Endometrium (tissue), 2 donors: ENCODE measurements at regions not wholly inside any gene's neighbourhood (a gene's known extent, or its start where the extent isn't known, plus 50 kb on each side); places are given as distances from the start of the nearest gene placed in this dataset.
A peak's percentile ranks its signal among the peaks of the same experiment; 100 is the strongest.
"Not testable (repeated sequence)": the region's sequence is repeated elsewhere in the genome, so short reads cannot be mapped to it uniquely, and the experiment has no call there.

ENCODE experiments used
- FAIRE-seq: peaks from 2 replicates; lab custom pipeline; 2012; peaks lifted over from hg19 to GRCh38; lab: Jason Lieb, UNC
- donor health status: control.
- donor health status: control.

DNA sequence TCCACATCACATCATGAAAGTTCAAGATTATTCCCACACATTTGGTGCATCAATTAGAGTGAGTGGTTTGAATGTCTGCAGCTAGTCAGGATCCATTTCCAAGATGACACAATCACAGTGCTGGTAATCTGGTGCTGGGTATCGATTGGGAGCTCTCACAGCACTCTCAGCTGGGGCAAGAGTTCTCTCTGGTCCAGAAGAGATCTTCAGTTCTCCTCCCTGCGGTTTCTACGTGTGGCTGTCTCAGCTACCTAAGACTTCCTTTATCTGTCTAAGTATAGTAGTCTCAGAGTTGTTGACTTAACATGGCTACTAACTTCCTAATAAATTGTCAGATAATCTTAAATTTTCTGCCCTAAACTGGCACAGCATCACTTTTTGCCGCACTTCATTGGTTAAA, 358.0 kb upstream of the BRINP3 start:
- no peak for FAIRE-seq

DNA sequence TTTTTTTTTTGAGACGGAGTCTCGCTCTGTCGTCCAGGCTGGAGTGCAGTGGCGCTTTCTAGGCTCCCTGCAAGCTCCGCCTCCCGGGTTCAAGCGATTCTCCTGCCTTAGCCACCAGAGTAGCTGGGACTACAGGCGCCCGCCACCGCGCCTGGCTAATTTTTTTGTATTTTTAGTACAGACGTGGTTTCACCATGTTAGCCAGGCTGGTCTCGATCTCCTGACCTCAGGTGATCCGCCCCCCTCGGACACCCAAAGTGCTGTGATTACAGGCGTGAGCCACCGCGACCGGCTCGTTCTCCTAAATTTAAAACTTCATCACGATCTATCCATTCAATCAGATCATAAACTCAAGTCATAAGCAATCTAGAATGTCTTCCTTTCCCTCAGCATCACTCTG, 359.5 kb upstream of the BRINP3 start:
- FAIRE-seq, result not testable (repeated sequence)

DNA sequence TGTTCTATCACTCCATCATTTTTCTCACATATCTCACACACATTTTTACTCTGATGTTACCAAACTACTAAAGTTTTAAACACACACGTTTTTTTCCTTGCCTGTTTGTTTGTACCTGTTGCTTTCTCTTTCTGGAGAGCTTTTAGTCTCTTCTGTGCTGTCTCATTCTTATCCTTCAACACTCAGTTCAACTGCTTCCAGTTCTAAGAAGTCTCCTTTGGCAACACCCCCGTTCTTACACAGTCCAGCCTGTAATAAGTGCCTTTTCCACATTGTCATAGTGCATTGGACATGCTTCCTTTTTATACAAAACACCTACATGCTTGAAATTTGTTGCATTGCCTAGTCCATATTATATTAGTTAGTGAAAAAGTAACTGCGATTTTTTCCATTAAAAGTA, 360.2 kb upstream of the BRINP3 start:
- FAIRE-seq, result no peak

DNA sequence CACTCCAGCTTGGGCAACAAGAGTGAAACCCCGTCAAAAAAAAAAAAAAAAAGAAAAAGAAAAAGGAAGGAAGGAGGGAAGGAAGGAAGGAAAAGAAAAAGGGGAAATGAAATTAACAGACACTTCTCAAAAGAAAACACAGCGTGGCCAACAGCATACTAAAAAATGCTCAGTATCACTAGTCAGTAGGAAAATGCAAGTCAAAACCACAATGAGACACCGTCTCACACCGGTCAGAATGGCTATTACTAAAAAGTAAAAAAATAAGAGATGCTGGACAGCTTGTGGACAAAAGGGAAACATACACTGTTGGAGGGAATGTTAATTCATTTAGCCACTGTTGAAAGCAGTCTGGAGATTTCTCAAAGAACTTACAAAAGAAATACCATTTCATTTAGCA, 369.5 kb upstream of the BRINP3 start:
- FAIRE-seq, result no peak

DNA sequence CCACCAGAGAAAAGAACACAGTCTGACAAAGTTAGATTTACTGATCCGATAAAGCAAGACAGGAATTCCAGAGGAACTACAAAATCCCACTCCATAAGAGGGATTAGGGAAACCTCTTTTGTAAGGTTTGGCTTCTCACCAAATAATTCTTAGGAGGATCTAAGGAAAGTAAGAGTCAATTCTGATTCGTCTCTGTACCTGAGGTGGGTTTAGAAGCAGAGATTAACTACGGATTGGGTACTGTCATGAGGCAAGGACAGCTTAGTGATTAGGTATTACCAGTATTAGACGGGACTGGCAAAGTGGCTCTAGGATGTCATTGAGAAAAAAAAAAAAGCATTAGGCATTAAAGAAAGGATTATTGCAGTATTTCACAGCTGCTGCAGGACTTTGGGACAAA, 371.7 kb upstream of the BRINP3 start:
- FAIRE-seq, result no peak

DNA sequence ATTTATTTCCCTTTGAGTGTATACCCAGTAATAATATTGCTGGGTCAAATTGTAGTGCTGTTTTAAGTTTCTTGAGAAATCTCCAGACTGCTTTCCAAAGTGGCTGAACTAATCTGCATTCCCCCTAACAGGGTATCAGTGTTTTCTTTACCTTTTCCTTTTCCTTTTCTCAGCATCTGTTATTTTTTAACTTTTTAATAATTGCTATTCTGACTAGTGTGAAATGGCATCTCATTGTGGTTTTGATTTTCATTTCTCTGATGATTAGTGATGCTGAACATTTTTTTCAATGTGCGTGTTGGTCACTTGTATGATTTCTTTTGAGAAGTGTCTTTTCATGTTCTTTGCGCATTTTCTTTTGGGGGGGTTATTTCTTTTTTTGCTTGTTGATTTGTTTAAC, 374.9 kb upstream of the BRINP3 start:
- no peak for FAIRE-seq

DNA sequence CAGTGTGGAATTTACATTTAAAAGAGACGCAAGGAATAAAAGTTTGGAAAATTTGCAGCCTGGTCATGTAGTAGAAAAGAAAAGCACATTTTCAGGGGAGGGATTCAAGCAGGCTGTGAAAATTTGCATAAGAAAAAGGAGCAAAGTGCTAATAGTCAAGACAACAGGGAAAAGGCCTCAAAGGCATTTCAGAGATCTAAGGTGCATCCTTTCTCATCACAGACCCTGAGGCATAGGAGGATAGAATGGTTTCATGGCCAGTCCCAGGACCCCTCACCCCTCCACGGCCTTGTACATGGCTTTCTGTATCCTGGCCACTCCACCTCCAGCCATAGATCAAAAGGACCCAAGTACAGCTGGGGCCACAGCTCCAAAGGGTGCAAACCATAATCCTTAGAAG, 380.5 kb upstream of the BRINP3 start:
- FAIRE-seq, result no peak

DNA sequence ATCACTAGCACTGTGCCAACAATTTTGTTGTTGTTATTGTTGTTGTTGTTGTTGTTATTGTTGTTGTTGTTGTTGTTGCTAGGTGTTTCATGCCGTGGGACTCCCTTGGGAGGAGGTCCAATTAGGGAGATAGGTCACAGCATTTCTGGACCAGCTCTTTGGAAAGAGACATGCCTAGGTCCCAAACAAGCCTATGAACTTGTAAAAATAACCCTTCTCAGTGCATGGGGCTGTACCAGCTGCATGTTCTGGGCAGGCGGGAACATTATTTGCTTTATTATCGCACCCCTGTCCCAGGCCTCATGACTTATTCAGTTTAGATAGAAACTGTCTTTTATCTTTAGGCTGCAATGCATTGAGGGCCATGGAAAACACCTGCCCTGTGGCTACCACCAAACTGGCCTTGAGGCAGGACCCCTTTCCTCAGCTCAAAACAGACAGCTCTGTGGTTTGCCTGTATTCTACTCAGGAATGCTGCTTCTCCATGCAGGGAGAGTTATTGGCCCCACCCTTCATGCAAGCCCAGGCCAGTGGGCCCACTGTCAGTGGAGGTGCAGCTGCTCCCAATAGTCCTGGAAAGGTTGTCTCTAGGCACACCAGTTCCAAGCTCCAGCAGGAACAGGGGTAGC, 386.5 kb upstream of the BRINP3 start:
- no peak for FAIRE-seq

DNA sequence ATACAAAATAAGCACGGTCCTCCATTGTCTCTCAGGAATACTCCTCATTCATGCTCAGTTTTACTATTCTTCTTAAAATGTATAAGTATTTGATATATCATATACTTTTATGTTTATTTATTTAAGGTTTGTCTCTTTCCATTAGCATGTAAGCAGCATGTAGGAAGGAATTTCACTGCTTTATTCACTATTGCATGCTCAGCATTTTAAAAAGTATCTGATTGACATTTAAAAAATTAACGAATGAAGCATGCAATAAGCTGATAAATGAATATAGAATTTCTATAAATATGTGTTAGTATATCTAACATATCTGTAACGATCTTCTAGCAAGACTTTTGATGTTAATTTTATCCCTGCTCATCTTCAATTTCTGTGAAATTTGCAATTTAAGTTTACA, 402.7 kb upstream of the BRINP3 start:
- FAIRE-seq, result no peak

DNA sequence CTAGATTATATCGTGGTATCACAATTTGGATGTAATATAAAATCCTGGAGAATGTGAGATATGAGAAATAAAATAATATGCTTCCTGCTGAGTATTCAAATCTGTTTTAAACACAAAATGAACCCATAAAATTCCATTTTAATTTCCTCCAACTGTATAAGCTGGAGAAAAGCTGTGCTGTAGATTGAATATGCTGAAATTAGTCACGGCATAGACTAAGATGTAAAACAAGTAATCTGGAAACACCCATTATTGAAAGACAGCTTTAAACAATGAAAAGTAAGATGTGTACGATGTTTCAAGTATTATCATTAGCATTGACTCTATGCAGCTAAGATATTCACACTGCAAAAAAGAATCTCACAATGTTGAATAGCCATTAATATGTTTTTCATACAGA, 403.4 kb upstream of the BRINP3 start:
- no peak for FAIRE-seq

DNA sequence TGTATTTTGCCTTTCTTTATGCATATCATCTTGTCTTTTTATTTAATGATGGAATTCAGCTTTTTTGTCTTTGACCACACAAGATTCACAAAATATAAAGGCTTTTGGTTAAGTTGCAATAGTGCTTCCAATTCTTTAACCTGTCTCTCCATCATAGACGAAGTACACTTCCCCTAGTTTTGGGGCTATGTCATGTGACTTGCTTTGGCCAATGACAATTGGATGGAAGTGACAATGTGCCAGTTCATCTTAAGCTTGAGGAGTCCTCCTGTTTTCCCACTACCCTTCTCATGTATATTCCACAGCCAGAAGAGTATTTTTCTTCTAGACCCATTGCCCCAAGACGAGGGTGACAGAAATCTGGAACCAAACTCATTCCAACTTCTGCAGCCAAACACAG, 419.6 kb upstream of the BRINP3 start:
- no peak for FAIRE-seq

DNA sequence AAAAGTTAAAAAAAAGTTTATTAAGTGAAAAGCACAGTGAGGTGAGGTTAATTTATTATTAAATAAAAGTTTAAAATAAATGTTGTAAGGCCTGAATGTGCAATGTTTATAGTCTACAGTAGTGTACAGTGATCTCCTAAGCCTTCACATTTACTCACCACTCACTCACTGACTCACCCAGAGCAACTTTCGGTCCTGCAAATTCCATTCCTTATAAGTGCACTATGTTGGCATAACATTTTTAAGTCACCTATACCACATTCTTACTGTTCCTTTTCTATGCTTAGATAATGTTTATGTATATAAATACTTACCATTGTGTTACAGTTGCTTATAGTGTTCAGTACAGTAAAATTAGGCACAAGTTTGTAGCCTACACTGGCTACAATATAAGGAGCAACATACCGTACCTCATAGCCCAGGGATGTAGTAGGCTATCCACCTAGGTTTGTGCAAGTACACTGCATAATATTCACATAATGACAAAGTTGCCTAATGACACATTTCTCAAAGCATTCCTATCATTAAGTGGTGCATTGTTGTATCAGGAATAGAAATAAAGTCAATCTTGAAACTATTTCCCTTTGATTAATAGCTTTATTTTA, 426.5 kb upstream of the BRINP3 start:
- FAIRE-seq, result no peak

DNA sequence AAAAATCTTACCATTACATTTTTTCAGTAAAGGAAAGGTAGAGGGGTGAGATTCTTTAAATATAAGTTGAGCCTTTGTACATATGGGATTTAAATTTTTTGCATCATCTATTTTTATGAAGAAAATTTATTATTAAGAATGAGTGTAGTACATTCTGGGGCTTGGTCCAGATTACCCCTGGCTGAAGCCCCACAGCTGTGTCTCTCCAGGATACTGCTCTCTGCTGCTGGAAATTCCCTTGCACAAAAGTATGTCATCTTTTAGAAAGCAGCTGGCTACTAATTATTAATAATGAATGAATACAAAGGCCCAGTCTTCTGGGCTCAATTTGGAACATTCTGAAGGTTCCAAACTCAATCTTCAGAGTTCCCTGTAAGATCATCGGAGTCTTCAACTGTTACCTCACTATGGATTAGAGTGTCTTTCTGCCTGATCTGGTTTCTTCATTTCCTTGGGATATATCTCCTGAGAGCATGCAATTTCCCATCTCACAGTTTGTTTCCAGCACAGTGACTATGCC, 428.6 kb upstream of the BRINP3 start:
- no peak for FAIRE-seq

DNA sequence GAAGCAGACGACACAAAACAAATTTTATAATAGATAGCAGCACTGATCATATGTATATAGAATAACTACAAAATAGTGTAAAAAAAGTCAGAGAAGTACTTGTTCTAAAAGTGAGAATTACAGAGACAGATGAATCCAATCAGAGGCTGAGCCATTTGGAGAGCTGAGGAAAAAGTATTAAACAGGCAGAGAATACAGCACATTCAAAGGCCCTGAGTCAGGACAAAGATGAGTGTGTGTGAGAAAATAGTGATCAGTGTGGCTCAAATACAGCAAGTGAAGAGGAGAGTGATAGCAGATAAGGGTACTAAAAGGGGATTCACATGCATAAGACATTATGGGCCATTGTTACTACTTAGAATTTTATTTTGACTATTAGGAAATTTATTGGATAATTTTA, 430.6 kb upstream of the BRINP3 start:
- FAIRE-seq, result no peak

DNA sequence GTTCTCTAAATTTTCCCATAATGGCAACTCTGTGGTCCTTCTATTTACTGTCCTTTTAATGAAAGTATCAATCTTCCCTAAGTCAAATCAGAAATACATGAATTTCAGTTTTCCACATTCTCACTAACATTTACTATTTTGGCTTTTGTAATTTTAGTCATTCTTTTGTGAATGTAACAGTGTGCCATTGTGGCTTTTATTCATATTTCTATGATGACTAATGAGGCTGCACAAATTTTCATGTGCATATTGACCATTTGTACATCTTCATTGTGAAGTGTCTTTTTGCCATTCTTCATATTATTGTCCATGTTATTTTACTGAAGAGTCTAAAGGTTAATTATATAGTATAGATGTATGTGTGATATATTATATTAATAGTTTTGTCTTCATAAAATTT, 431.0 kb upstream of the BRINP3 start:
- peak; percentile 18 for FAIRE-seq

DNA sequence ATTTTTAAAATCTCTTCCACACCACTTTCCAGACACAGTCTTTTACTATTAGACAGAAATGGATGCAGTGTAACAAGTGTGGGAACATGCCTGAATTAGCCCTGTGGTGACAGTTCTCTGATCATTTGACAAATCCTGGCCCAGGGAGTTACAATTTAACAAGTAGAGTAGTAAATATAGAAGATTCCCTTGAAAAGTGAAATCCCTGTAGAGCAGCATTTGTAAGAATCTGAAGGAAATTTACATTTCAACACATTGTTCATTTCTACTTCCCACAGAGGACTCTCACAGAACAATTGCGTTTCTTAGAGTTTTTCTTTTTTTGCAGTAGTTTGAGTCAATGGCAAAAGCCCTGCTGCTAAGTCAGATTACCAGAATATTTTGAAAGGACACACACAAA, 458.3 kb upstream of the BRINP3 start:
- no peak for FAIRE-seq

DNA sequence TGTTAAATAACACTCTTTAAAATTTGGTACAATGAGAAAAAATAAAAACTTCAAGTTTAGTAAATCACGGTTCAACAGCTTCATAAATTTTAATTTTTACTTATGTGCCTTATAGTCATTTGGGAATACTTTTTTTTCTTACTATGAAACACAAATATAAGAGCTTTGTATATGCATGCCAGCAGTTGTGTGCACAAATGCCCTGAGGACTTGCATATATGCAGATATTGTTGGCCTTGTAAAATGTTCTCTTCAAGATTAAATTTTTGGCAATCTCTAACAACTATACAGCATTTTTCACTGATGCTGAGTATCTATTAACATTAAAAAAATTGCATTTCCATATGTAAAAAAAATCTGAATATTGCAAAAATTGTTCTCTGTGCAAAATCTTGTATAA, 458.7 kb upstream of the BRINP3 start:
- FAIRE-seq, result no peak

DNA sequence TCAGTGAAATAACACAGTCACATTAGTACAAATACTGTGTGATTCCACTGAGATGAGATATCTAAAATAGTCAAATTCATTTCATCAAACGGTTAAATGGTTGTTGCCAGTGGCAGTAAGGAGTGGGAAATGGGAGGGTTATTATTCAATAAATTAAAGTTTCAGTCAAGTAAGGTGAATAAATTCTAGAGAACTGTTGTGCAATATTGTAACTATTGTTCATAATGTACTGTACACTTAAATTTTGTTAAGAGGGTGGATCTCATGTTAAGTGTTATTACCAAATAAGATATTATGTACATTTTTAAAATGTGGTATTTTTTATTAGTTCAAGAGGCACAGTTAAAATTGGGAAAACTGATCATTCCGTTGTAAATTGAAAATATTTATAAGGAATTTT, 463.3 kb upstream of the BRINP3 start:
- no peak for FAIRE-seq

DNA sequence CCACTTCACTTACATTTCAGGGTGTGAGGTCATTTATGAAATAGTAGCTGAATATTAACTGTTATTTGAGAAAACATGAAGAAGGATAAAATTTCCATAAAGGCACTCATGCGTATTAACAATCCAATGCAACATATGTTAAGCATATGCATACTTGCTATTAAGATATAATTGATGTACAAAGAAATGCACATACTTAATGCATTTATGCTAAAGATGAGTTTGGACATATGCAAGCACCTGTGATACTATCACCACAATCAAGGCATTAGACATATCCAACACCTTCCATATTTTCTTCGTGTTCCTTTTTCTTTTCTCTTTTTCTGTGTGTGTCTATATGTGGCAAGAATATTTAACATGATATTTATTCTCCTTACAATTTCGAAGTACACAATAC, 464.8 kb upstream of the BRINP3 start:
- FAIRE-seq, result no peak

DNA sequence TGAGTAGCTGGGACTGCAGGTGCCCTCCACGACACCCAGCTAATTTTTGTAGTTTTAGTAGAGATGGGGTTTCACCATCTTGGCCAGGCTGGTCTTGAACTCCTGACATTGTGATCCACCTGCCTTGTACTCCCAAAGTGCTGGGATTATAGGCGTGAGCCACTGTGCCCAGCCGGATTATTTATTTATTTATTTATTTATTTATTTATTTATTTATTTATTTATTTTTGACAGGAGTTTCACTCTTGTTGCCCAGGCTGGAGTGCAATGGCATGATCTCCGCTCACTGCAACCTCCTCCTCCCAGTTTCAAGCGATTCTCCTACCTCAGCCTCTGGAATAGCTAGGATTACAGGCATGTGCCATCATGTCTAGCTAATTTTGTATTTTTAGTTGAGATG, 466.1 kb upstream of the BRINP3 start:
- not testable (repeated sequence) for FAIRE-seq

DNA sequence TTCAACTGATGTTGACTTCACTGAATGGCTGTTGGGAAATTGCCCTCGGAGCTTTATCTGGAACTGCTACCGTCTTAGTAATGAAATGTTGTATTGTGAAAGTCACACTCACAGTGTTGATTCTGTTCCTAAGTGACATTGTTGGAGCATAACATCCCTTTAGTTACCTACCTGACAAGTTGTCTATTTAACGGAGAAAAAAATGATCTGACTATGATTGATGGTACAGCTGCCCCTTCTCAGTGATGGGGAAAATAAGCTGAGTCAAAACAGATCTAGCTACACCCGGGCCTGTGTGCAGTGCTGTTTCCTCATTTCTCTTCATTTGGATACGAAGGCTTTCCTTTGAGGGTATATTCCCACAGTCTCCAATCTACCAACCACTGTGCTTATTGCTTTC, 472.3 kb upstream of the BRINP3 start:
- FAIRE-seq, result no peak

DNA sequence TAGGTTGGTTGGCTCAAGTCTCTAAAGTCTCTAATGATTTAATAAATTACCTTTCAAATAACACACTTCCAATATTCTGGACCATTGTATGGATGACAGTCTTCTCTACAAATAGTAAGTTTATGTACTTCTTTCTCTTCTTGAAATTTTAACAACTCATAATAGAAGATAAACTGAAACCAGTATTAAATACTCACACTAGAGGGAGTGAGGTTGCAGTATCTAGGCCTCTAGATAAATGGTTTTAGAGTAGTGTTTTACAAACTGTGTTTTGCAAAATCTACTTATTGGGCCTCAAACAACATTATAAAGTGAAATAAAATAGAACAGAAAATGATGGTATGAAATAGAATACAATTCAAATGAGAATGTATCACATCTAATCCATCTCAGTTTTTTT, 479.9 kb upstream of the BRINP3 start:
- FAIRE-seq, result no peak

DNA sequence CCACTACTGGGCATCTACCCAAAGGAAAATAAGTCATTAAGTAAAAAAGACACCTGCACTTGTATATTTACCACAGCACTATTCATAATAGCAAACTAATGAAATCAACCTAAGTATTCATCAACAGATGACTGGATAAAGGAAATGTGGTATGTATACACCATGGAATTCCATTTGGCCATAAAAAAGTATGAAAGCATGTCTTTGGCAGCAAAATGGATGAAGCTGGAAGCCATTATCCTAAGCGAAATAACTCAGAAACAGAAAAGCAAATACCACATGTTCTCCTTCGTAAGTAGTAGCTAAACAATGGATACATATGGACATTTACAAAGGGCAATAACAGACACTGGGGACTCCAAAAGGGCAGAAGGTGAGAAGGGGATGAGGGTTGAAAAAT, 485.7 kb upstream of the BRINP3 start:
- no peak for FAIRE-seq

DNA sequence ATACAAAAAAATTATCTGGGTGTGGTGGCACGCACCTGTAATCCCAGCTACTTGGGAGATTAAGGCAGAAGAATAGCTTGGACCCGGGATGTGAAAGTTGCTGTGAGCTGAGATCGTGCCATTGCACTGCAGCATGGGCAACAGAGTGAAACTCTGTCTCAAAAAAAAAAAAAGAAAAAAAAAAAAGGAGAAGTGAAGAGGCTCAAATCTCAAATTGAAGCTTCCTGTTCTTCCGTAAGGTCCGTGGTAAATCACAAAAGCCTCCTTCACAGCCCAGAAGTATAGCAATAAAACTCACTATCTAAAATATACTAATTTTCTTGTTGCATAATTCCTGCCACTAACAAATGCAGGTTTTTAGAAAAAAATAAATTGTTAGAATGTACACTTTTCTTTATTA, 498.2 kb upstream of the BRINP3 start:
- no peak for FAIRE-seq
